ENCODE measurements at regions not wholly inside any gene's neighbourhood (a gene's known extent, or its start where the extent isn't known, plus 50 kb on each side); places are given as distances from the start of the nearest gene placed in this dataset.

- no peaks in the 10 kb centered on the region for H3K27me3 ChIP-seq (ENCODE audit: control insufficient read depth in 4 of 4, insufficient read depth in 4 of 4, low read length in 3 of 4)
- H3K27ac ChIP-seq (ENCODE audit: low read depth in 1 of 2, low read length in 2 of 2) = no peak overlapping the region
- no peak overlapping the region for H3K4me3 ChIP-seq (ENCODE audit: low read depth in 1 of 3, low read length in 3 of 3)
- no peaks in the 10 kb centered on the region for H3K36me3 ChIP-seq (ENCODE audit: control insufficient read depth in 4 of 4, insufficient read depth in 3 of 4, low read depth in 1 of 4, low read length in 3 of 4)
- DNase-seq (ENCODE audit: low spot score) = no peak
- no peak overlapping the region for H3K9ac ChIP-seq (ENCODE audit: low read depth in 1 of 2, low read length in 2 of 2)
- no peaks in the 10 kb centered on the region for H3K4me1 ChIP-seq (ENCODE audit: control insufficient read depth in 4 of 4, insufficient read depth in 4 of 4, low read length in 3 of 4)
- TF ChIP-seq RXRA (IDR thresholded peaks at IDR 0.05) (no peak), FOXA2 (IDR thresholded peaks at IDR 0.05) (no peak), TAF1 (conservative IDR thresholded peaks at IDR 0.05) (no peak), ZBTB33 (IDR thresholded peaks at IDR 0.05) (no peak), ATF3 (IDR thresholded peaks at IDR 0.05) (no peak), GABPA (IDR thresholded peaks at IDR 0.05 in 1 of 2, conservative IDR thresholded peaks at IDR 0.05 in 1 of 2) (no peak), RAD21 (IDR thresholded peaks at IDR 0.05) (no peak), SP1 (IDR thresholded peaks at IDR 0.05) (no peak), YY1 (IDR thresholded peaks at IDR 0.05) (no peak), HNF4A (conservative IDR thresholded peaks at IDR 0.05) (no peak), MAX (IDR thresholded peaks at IDR 0.05) (no peak), REST (IDR thresholded peaks at IDR 0.05) (no peak), NR2F2 (IDR thresholded peaks at IDR 0.05) (no peak), EGR1 (IDR thresholded peaks at IDR 0.05; ENCODE audit: low read depth in 2 of 2) (no peak), HNF4G (IDR thresholded peaks at IDR 0.05) (no peak), FOXA1 (IDR thresholded peaks at IDR 0.05) (no peak), CTCF (IDR thresholded peaks at IDR 0.05; ENCODE audit: low read depth, low read length, missing input control) (no peak), JUND (IDR thresholded peaks at IDR 0.05) (no peak)
- no peaks in the 10 kb centered on the region for H3K9me3 ChIP-seq (ENCODE audit: control insufficient read depth in 4 of 4, low read length in 3 of 4)
Observed at GRCh38 chr6:112432853-112433252, 85.7 kb downstream of the RFPL4B start.

- no peak for DNase-seq (ENCODE audit: low spot score)
- TF ChIP-seq SP1 (IDR thresholded peaks at IDR 0.05) (no peak), HNF4G (IDR thresholded peaks at IDR 0.05) (no peak), GABPA (IDR thresholded peaks at IDR 0.05 in 1 of 2, conservative IDR thresholded peaks at IDR 0.05 in 1 of 2) (no peak), FOXA1 (IDR thresholded peaks at IDR 0.05) (no peak), TAF1 (conservative IDR thresholded peaks at IDR 0.05) (no peak), ATF3 (IDR thresholded peaks at IDR 0.05) (no peak), ZBTB33 (IDR thresholded peaks at IDR 0.05) (no peak), FOXA2 (IDR thresholded peaks at IDR 0.05) (no peak), CTCF (IDR thresholded peaks at IDR 0.05; ENCODE audit: low read depth, low read length, missing input control) (no peak), JUND (IDR thresholded peaks at IDR 0.05) (no peak), RAD21 (IDR thresholded peaks at IDR 0.05) (no peak), MAX (IDR thresholded peaks at IDR 0.05) (no peak), YY1 (IDR thresholded peaks at IDR 0.05) (no peak), HNF4A (conservative IDR thresholded peaks at IDR 0.05) (no peak), EGR1 (IDR thresholded peaks at IDR 0.05; ENCODE audit: low read depth in 2 of 2) (no peak), RXRA (IDR thresholded peaks at IDR 0.05) (no peak)
Observed at GRCh38 chr6:112433457-112433856, 86.3 kb downstream of the RFPL4B start.

More at GRCh38 chr6:112433457-112433856, 86.3 kb downstream of the RFPL4B start:
- no peak overlapping the region for H3K9ac ChIP-seq (ENCODE audit: low read depth in 1 of 2, low read length in 2 of 2)
- no peaks in the 10 kb centered on the region for H3K4me1 ChIP-seq (ENCODE audit: control insufficient read depth in 4 of 4, insufficient read depth in 4 of 4, low read length in 3 of 4)
- H3K27ac ChIP-seq (ENCODE audit: low read depth in 1 of 2, low read length in 2 of 2) = no peak overlapping the region
- no peaks in the 10 kb centered on the region for H3K36me3 ChIP-seq (ENCODE audit: control insufficient read depth in 4 of 4, insufficient read depth in 3 of 4, low read depth in 1 of 4, low read length in 3 of 4)
- no peaks in the 10 kb centered on the region for H3K27me3 ChIP-seq (ENCODE audit: control insufficient read depth in 4 of 4, insufficient read depth in 4 of 4, low read length in 3 of 4)
- no peak overlapping the region for H3K4me3 ChIP-seq (ENCODE audit: low read depth in 1 of 3, low read length in 3 of 3)
- 65% methylated on average over 1 of the region's 1 CpG for WGBS
- no peaks in the 10 kb centered on the region for H3K9me3 ChIP-seq (ENCODE audit: control insufficient read depth in 4 of 4, low read length in 3 of 4)
